ENCODE measurements at regions not wholly inside any gene's neighbourhood (a gene's known extent, or its start where the extent isn't known, plus 50 kb on each side); places are given as distances from the start of the nearest gene placed in this dataset.

- POLR2A ChIA-PET = no interaction called here
- Histone ChIP-seq H3K4me3 (ENCODE audit: low read length) (no peak overlapping the region), H3K27me3 (ENCODE audit: insufficient read depth, low read length, poor library complexity, severe bottlenecking) (no peaks in the 10 kb centered on the region), H3K9me3 (ENCODE audit: low read length) (no peaks in the 10 kb centered on the region), H3K27ac (ENCODE audit: low read depth, low read length) (no peak overlapping the region), H3K4me1 (ENCODE audit: insufficient read depth, low read length) (no peaks in the 10 kb centered on the region), H3K36me3 (ENCODE audit: insufficient read depth, low read length) (no peaks in the 10 kb centered on the region)
- Mint-ChIP-seq H3K9me3 (no peaks in the 10 kb centered on the region), H3K27ac (no peak overlapping the region), H3K4me3 (no peak overlapping the region), H3K4me1 (no peaks in the 10 kb centered on the region), H3K27me3 (no peaks in the 10 kb centered on the region), H3K36me3 (peaks cover 0 to 2% (median 0%) of the 10 kb centered on the region in 3 donors)
- CTCF ChIA-PET = interaction anchor here (1.0 kb wide), 1 partner anchor 21 kb away, joined by 3 read pairs; no protein-coding TSS in a partner anchor
- DNase-seq = no peak
Measured at GRCh38 chr20:60224914-60225313, 266.7 kb downstream of the CDH26 start.

- DNase-seq = no peak
- no peak overlapping the region for H3K27ac ChIP-seq (ENCODE audit: low read depth, low read length)
- no peaks in the 10 kb centered on the region for H3K36me3 ChIP-seq (ENCODE audit: insufficient read depth, low read length)
- H3K9me3 ChIP-seq (ENCODE audit: low read length) = no peaks in the 10 kb centered on the region
- CTCF ChIA-PET = interaction anchor here (1.0 kb wide), 1 partner anchor 10 kb away, joined by 3 read pairs; no protein-coding TSS in a partner anchor
- H3K27me3 Mint-ChIP-seq = peaks cover 0 to 4% of the 10 kb centered on the region in 2 donors
- H3K27me3 ChIP-seq (ENCODE audit: insufficient read depth, low read length, poor library complexity, severe bottlenecking) = no peaks in the 10 kb centered on the region
- H3K4me1 ChIP-seq (ENCODE audit: insufficient read depth, low read length) = no peaks in the 10 kb centered on the region
- POLR2A ChIA-PET = no interaction called here
- no peak overlapping the region for H3K4me3 ChIP-seq (ENCODE audit: low read length)
- no peaks in the 10 kb centered on the region for H3K4me1 Mint-ChIP-seq
- no peak overlapping the region for H3K4me3 Mint-ChIP-seq
- H3K27ac Mint-ChIP-seq = no peak overlapping the region
- peaks cover 0 to 2% (median 0%) of the 10 kb centered on the region in 5 donors for H3K9me3 Mint-ChIP-seq
- H3K36me3 Mint-ChIP-seq = no peaks in the 10 kb centered on the region
Measured at GRCh38 chr20:60228255-60228654, 270.0 kb downstream of the CDH26 start.

DNA sequence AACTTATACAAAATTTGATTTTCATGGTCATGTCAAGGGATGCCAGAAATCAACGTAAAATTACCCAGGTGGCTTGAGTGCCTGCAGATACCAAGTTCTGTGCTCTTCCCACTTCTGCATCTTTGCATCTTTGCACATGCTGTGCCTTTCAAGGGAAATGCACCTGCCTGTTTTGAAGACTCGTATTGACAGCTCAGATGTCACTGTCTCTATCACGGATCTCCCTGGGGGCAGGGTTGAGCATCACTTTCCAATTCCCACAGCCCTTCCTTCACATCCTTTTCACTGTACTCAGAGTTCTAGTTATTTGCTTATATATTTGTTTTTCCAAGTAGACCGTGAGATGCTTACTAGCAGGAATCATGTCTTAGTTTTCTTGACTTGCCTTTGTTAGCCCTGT is 274.2 kb downstream of the CDH26 start:
- Mint-ChIP-seq H3K27me3 (peaks cover 0 to 18% of the 10 kb centered on the region in 2 donors), H3K4me1 (no peaks in the 10 kb centered on the region), H3K4me3 (no peak overlapping the region), H3K36me3 (no peaks in the 10 kb centered on the region), H3K9me3 (peaks cover 0 to 2% (median 0%) of the 10 kb centered on the region in 5 donors), H3K27ac (no peak overlapping the region)
- H3K4me1 ChIP-seq (ENCODE audit: insufficient read depth, low read length) = no peaks in the 10 kb centered on the region
- ChIA-PET CTCF (no interaction called here), POLR2A (no interaction called here)
- H3K27ac ChIP-seq (ENCODE audit: low read depth, low read length) = no peak overlapping the region
- no peaks in the 10 kb centered on the region for H3K9me3 ChIP-seq (ENCODE audit: low read length)
- H3K4me3 ChIP-seq (ENCODE audit: low read length) = no peak overlapping the region
- no peaks in the 10 kb centered on the region for H3K36me3 ChIP-seq (ENCODE audit: insufficient read depth, low read length)
- no peaks in the 10 kb centered on the region for H3K27me3 ChIP-seq (ENCODE audit: insufficient read depth, low read length, poor library complexity, severe bottlenecking)
- no peak for DNase-seq

DNA sequence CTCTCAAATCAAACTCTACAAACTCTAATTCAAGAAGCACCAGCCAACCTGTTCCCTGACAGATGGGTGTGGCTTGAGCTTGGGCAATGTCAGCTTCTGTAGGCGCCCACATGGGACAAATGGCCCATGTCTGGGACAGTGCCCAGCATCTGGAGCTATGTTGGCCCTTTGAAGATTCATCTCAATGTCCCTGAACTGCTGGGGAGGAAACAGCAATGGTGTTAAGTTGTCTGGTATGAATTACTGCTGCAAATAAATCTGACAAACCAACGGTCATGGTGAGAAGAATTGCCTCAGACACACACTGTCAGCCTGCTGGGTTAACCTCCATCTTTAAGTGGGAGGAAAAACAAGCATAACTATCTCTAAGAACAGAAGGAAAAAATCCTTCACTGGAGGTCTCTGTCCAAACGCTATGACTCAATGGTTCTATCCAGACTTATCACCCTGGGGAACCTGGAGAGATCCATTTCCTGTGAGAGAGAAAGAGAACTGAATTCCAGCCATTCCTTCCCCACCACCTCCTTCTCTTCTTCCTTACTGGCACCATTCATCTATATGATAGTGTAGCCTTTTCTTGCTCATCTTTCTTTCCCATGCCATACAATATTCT is 274.9 kb downstream of the CDH26 start:
- no peak overlapping the region for H3K27ac ChIP-seq (ENCODE audit: low read depth, low read length)
- Mint-ChIP-seq H3K9me3 (peaks cover 0 to 2% (median 0%) of the 10 kb centered on the region in 5 donors), H3K36me3 (no peaks in the 10 kb centered on the region), H3K4me1 (no peaks in the 10 kb centered on the region), H3K27ac (peak overlapping the region in 1 of 8 donors; percentile 34), H3K4me3 (no peak overlapping the region), H3K27me3 (peaks cover 0 to 18% of the 10 kb centered on the region in 2 donors)
- no peaks in the 10 kb centered on the region for H3K36me3 ChIP-seq (ENCODE audit: insufficient read depth, low read length)
- ChIA-PET CTCF (no interaction called here), POLR2A (no interaction called here)
- H3K9me3 ChIP-seq (ENCODE audit: low read length) = no peaks in the 10 kb centered on the region
- H3K4me3 ChIP-seq (ENCODE audit: low read length) = no peak overlapping the region
- no peaks in the 10 kb centered on the region for H3K4me1 ChIP-seq (ENCODE audit: insufficient read depth, low read length)
- no peak for DNase-seq
- H3K27me3 ChIP-seq (ENCODE audit: insufficient read depth, low read length, poor library complexity, severe bottlenecking) = no peaks in the 10 kb centered on the region

GRCh38 chr20:60236613-60237012 is 278.4 kb downstream of the CDH26 start:
- Mint-ChIP-seq H3K4me1 (no peaks in the 10 kb centered on the region), H3K9me3 (peaks cover 0 to 2% (median 0%) of the 10 kb centered on the region in 5 donors), H3K4me3 (no peak overlapping the region), H3K36me3 (peaks cover 0 to 6% (median 4%) of the 10 kb centered on the region in 3 donors), H3K27me3 (peaks cover 0 to 27% of the 10 kb centered on the region in 2 donors), H3K27ac (no peak overlapping the region)
- ChIA-PET POLR2A (no interaction called here), CTCF (no interaction called here)
- H3K9me3 ChIP-seq (ENCODE audit: low read length) = no peaks in the 10 kb centered on the region
- no peaks in the 10 kb centered on the region for H3K27me3 ChIP-seq (ENCODE audit: insufficient read depth, low read length, poor library complexity, severe bottlenecking)
- no peaks in the 10 kb centered on the region for H3K4me1 ChIP-seq (ENCODE audit: insufficient read depth, low read length)
- H3K4me3 ChIP-seq (ENCODE audit: low read length) = no peak overlapping the region
- H3K36me3 ChIP-seq (ENCODE audit: insufficient read depth, low read length) = no peaks in the 10 kb centered on the region
- H3K27ac ChIP-seq (ENCODE audit: low read depth, low read length) = no peak overlapping the region
- DNase-seq = no peak

- H3K36me3 Mint-ChIP-seq = peaks cover 0 to 6% (median 4%) of the 10 kb centered on the region in 3 donors
- H3K4me1 ChIP-seq (ENCODE audit: insufficient read depth, low read length) = no peaks in the 10 kb centered on the region
- H3K4me3 Mint-ChIP-seq = no peak overlapping the region
- peaks cover 0 to 23% of the 10 kb centered on the region in 2 donors for H3K27me3 Mint-ChIP-seq
- H3K9me3 ChIP-seq (ENCODE audit: low read length) = no peaks in the 10 kb centered on the region
- H3K9me3 Mint-ChIP-seq = no peaks in the 10 kb centered on the region
- H3K36me3 ChIP-seq (ENCODE audit: insufficient read depth, low read length) = no peaks in the 10 kb centered on the region
- ChIA-PET CTCF (interaction anchor here (1.3 kb wide), 1 partner anchor 10 kb away, joined by 3 read pairs; no protein-coding TSS in a partner anchor), POLR2A (no interaction called here)
- no peak overlapping the region for H3K27ac Mint-ChIP-seq
- H3K27ac ChIP-seq (ENCODE audit: low read depth, low read length) = no peak overlapping the region
- DNase-seq = no peak
- no peaks in the 10 kb centered on the region for H3K4me1 Mint-ChIP-seq
- H3K27me3 ChIP-seq (ENCODE audit: insufficient read depth, low read length, poor library complexity, severe bottlenecking) = no peaks in the 10 kb centered on the region
- no peak overlapping the region for H3K4me3 ChIP-seq (ENCODE audit: low read length)
Measured at GRCh38 chr20:60237981-60238380, 279.8 kb downstream of the CDH26 start.

- Mint-ChIP-seq H3K4me3 (no peak overlapping the region), H3K9me3 (no peaks in the 10 kb centered on the region), H3K27me3 (peaks cover 0 to 23% of the 10 kb centered on the region in 2 donors), H3K36me3 (peaks cover 0 to 6% (median 4%) of the 10 kb centered on the region in 3 donors), H3K4me1 (no peaks in the 10 kb centered on the region), H3K27ac (no peak overlapping the region)
- no peak overlapping the region for H3K4me3 ChIP-seq (ENCODE audit: low read length)
- H3K27ac ChIP-seq (ENCODE audit: low read depth, low read length) = no peak overlapping the region
- CTCF ChIA-PET = interaction anchor here (1.3 kb wide), 1 partner anchor 11 kb away, joined by 3 read pairs; no protein-coding TSS in a partner anchor
- no peaks in the 10 kb centered on the region for H3K9me3 ChIP-seq (ENCODE audit: low read length)
- POLR2A ChIA-PET = no interaction called here
- H3K27me3 ChIP-seq (ENCODE audit: insufficient read depth, low read length, poor library complexity, severe bottlenecking) = no peaks in the 10 kb centered on the region
- no peak for DNase-seq
- H3K4me1 ChIP-seq (ENCODE audit: insufficient read depth, low read length) = no peaks in the 10 kb centered on the region
- no peaks in the 10 kb centered on the region for H3K36me3 ChIP-seq (ENCODE audit: insufficient read depth, low read length)
Measured at GRCh38 chr20:60238992-60239660, 280.9 kb downstream of the CDH26 start.

DNA sequence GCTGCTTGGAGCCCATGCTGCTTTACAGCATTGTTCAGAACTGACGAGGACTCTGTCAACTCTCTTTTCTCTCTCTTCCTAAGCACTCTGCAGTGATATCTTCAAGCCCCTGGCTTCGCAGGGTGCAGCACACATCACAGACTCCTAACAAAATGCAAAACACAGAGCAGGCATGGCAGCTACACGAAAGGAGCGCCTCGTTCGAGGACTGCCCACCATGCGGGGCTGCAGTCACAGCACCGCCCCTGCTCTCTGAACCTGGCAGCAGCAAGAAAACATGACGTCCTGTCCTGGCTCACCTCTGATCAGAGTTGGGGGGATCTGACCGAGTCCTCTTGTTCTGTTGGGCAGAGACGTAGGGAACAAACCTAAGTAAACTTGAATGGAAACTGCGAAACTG is 281.7 kb downstream of the CDH26 start:
- no peak overlapping the region for H3K27ac Mint-ChIP-seq
- peaks cover 0 to 6% (median 4%) of the 10 kb centered on the region in 3 donors for H3K36me3 Mint-ChIP-seq
- no peaks in the 10 kb centered on the region for H3K4me1 Mint-ChIP-seq
- Histone ChIP-seq H3K27ac (ENCODE audit: low read depth, low read length) (no peak overlapping the region), H3K4me1 (ENCODE audit: insufficient read depth, low read length) (no peaks in the 10 kb centered on the region), H3K36me3 (ENCODE audit: insufficient read depth, low read length) (no peaks in the 10 kb centered on the region), H3K4me3 (ENCODE audit: low read length) (no peak overlapping the region), H3K9me3 (ENCODE audit: low read length) (no peaks in the 10 kb centered on the region), H3K27me3 (ENCODE audit: insufficient read depth, low read length, poor library complexity, severe bottlenecking) (no peaks in the 10 kb centered on the region)
- peaks cover 0 to 23% of the 10 kb centered on the region in 2 donors for H3K27me3 Mint-ChIP-seq
- DNase-seq = no peak
- no peak overlapping the region for H3K4me3 Mint-ChIP-seq
- ChIA-PET POLR2A (no interaction called here), CTCF (no interaction called here)
- no peaks in the 10 kb centered on the region for H3K9me3 Mint-ChIP-seq
